ENCODE measurements at regions not wholly inside any gene's neighbourhood (a gene's known extent, or its start where the extent isn't known, plus 50 kb on each side); places are given as distances from the start of the nearest gene placed in this dataset.

- Histone ChIP-seq H3K9me2 (ENCODE audit: insufficient read depth) (no peaks in the 10 kb centered on the region), H3K4me3 (replicated peaks in 1 of 2; ENCODE audit: low read depth in 1 of 2, low read length in 2 of 2) (no peak overlapping the region), H2AFZ (ENCODE audit: low read depth, low read length, poor library complexity, severe bottlenecking) (no peak overlapping the region), H3K27ac (ENCODE audit: low read depth, low read length) (no peak overlapping the region), H3K9me3 (ENCODE audit: control insufficient read depth in 1 of 2, insufficient read depth in 1 of 2, low read depth in 1 of 2, low read length in 2 of 2) (no peaks in the 10 kb centered on the region), H3K79me2 (ENCODE audit: insufficient read depth, low read length) (no peaks in the 10 kb centered on the region), H3K27me3 (ENCODE audit: insufficient read depth, low read length) (no peaks in the 10 kb centered on the region), H3K36me3 (ENCODE audit: control insufficient read depth in 1 of 2, insufficient read depth in 2 of 2, low read length in 2 of 2) (no peaks in the 10 kb centered on the region), H3K4me1 (ENCODE audit: control insufficient read depth in 1 of 2, insufficient read depth in 2 of 2, low read length in 2 of 2) (no peaks in the 10 kb centered on the region), H4K20me1 (ENCODE audit: insufficient read depth) (no peaks in the 10 kb centered on the region), H3K9ac (ENCODE audit: low read length) (no peak overlapping the region), H3K4me2 (ENCODE audit: low read length) (no peak overlapping the region)
- no peak for TF ChIP-seq SRF (IDR thresholded peaks at IDR 0.05; ENCODE audit: low read depth)
- DNase-seq (ENCODE audit: low read depth, low spot score) (no peak), ATAC-seq (no peak)
- ChIA-PET POLR2A (no interaction called here), CTCF (no interaction called here), RAD21 (ENCODE audit: low non-redundant PET in 1 of 2, low total read pairs in 2 of 2, uncharacterized antibody in 2 of 2, unreplicated experiment in 2 of 2) (no interaction called here)
- no TSS peak for BruUV-seq (replicated peaks)
- intact Hi-C loops (cut with micrococcal nuclease) = no loop called here
Measured at GRCh38 chr3:161737171-161737570, 240.6 kb downstream of the OTOL1 start.

GRCh38 chr3:161740421-161740820 is 243.8 kb downstream of the OTOL1 start:
- H4K20me1 ChIP-seq (ENCODE audit: insufficient read depth) = no peaks in the 10 kb centered on the region
- H3K4me3 ChIP-seq (replicated peaks in 1 of 2; ENCODE audit: low read depth in 1 of 2, low read length in 2 of 2) = no peak overlapping the region
- no peaks in the 10 kb centered on the region for H3K9me2 ChIP-seq (ENCODE audit: insufficient read depth)
- DNase-seq (ENCODE audit: low read depth, low spot score) (no peak), ATAC-seq (no peak)
- H3K36me3 ChIP-seq (ENCODE audit: control insufficient read depth in 1 of 2, insufficient read depth in 2 of 2, low read length in 2 of 2) = no peaks in the 10 kb centered on the region
- ChIA-PET CTCF (no interaction called here), POLR2A (no interaction called here), RAD21 (ENCODE audit: low non-redundant PET in 1 of 2, low total read pairs in 2 of 2, uncharacterized antibody in 2 of 2, unreplicated experiment in 2 of 2) (no interaction called here)
- no peak overlapping the region for H3K9ac ChIP-seq (ENCODE audit: low read length)
- no TSS peak for BruUV-seq (replicated peaks)
- no peaks in the 10 kb centered on the region for H3K4me1 ChIP-seq (ENCODE audit: control insufficient read depth in 1 of 2, insufficient read depth in 2 of 2, low read length in 2 of 2)
- no peak overlapping the region for H2AFZ ChIP-seq (ENCODE audit: low read depth, low read length, poor library complexity, severe bottlenecking)
- H3K79me2 ChIP-seq (ENCODE audit: insufficient read depth, low read length) = no peaks in the 10 kb centered on the region
- H3K27me3 ChIP-seq (ENCODE audit: insufficient read depth, low read length) = no peaks in the 10 kb centered on the region
- H3K9me3 ChIP-seq (ENCODE audit: control insufficient read depth in 1 of 2, insufficient read depth in 1 of 2, low read depth in 1 of 2, low read length in 2 of 2) = no peaks in the 10 kb centered on the region
- H3K27ac ChIP-seq (ENCODE audit: low read depth, low read length) = no peak overlapping the region
- no peak overlapping the region for H3K4me2 ChIP-seq (ENCODE audit: low read length)
- no peak for TF ChIP-seq POLR2AphosphoS5 (IDR thresholded peaks at IDR 0.05; ENCODE audit: low read depth, low read length)
- TF ChIP-seq POLR2A (IDR thresholded peaks at IDR 0.05; ENCODE audit: borderline replicate concordance, extremely low read depth, insufficient read depth, insufficient read length) = no peak
- no peak for TF ChIP-seq SP1 (IDR thresholded peaks at IDR 0.05; ENCODE audit: low read depth)
- no peak for TF ChIP-seq ZBTB33 (IDR thresholded peaks at IDR 0.05; ENCODE audit: extremely low read depth, insufficient replicate concordance, low read length)
- no peak for TF ChIP-seq RAD21 (IDR thresholded peaks at IDR 0.05; ENCODE audit: low read depth)
- TF ChIP-seq CTCF (IDR thresholded peaks at IDR 0.05 in 2 of 3, conservative IDR thresholded peaks at IDR 0.05 in 1 of 3; ENCODE audit: borderline replicate concordance in 1 of 3, insufficient read depth in 1 of 3, low read depth in 2 of 3, low read length in 2 of 3) = no peak
- no peak for TF ChIP-seq ATF3 (IDR thresholded peaks at IDR 0.05)
- no peak for TF ChIP-seq EZH2 (IDR thresholded peaks at IDR 0.05)
- no peak for TF ChIP-seq CEBPB (IDR thresholded peaks at IDR 0.05; ENCODE audit: low read depth)
- TF ChIP-seq EZH2phosphoT487 (IDR thresholded peaks at IDR 0.05; ENCODE audit: borderline replicate concordance) = no peak
- TF ChIP-seq SIN3A (IDR thresholded peaks at IDR 0.05; ENCODE audit: low read depth) = no peak
- no peak for TF ChIP-seq JUND (IDR thresholded peaks at IDR 0.05)
- TF ChIP-seq FOSL1 (IDR thresholded peaks at IDR 0.05; ENCODE audit: low read depth) = no peak
- TF ChIP-seq ZFX (IDR thresholded peaks at IDR 0.05) = no peak
- intact Hi-C loops (cut with micrococcal nuclease) = no loop called here

All from HCT116 (cell line).